ENCODE measurements at regions not wholly inside any gene's neighbourhood (a gene's known extent, or its start where the extent isn't known, plus 50 kb on each side); places are given as distances from the start of the nearest gene placed in this dataset.

DNA sequence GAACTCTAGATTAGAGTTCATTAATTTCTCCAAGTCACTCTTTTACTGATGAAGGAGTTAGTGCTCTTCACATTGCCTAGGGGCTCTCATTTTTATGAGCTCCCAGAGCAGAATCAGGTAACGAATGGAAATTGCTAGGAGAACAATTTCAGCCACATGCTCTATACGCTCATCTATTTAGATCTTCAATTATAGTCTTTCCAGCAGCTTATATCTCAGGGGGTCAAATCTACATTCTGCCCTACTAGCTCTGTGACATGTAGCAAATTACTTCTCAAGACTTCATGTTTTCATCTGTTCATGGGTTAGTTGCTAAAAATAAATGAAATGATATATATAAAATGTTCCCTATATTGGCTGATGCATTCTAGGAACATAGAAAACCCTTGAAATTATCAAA is 183.6 kb downstream of the PLPP3 start:
- Histone ChIP-seq H3K27me3 (ENCODE audit: low read depth, low read length) (no peaks in the 10 kb centered on the region), H3K27ac (ENCODE audit: low read length) (no peak overlapping the region), H2AFZ (ENCODE audit: low read depth, low read length) (no peak overlapping the region), H3K4me2 (ENCODE audit: low read length) (no peak overlapping the region), H3K9me3 (ENCODE audit: insufficient read depth, low read length) (no peaks in the 10 kb centered on the region), H3K4me3 (ENCODE audit: low read length) (no peak overlapping the region), H3K36me3 (replicated peaks; ENCODE audit: low read depth, low read length) (no peaks in the 10 kb centered on the region), H4K20me1 (ENCODE audit: insufficient read depth, low read length) (no peaks in the 10 kb centered on the region), H3K4me1 (ENCODE audit: low read length) (no peaks in the 10 kb centered on the region), H3K79me2 (ENCODE audit: low read length) (no peaks in the 10 kb centered on the region), H3K9ac (ENCODE audit: low read length) (no peak overlapping the region)
- TF ChIP-seq, protein P1, sequence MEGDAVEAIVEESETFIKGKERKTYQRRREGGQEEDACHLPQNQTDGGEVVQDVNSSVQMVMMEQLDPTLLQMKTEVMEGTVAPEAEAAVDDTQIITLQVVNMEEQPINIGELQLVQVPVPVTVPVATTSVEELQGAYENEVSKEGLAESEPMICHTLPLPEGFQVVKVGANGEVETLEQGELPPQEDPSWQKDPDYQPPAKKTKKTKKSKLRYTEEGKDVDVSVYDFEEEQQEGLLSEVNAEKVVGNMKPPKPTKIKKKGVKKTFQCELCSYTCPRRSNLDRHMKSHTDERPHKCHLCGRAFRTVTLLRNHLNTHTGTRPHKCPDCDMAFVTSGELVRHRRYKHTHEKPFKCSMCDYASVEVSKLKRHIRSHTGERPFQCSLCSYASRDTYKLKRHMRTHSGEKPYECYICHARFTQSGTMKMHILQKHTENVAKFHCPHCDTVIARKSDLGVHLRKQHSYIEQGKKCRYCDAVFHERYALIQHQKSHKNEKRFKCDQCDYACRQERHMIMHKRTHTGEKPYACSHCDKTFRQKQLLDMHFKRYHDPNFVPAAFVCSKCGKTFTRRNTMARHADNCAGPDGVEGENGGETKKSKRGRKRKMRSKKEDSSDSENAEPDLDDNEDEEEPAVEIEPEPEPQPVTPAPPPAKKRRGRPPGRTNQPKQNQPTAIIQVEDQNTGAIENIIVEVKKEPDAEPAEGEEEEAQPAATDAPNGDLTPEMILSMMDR (IDR thresholded peaks at IDR 0.05; ENCODE audit: low read depth, low read length) = no peak
- no peak for TF ChIP-seq EZH2phosphoT487 (IDR thresholded peaks at IDR 0.05; ENCODE audit: low read depth)

DNA sequence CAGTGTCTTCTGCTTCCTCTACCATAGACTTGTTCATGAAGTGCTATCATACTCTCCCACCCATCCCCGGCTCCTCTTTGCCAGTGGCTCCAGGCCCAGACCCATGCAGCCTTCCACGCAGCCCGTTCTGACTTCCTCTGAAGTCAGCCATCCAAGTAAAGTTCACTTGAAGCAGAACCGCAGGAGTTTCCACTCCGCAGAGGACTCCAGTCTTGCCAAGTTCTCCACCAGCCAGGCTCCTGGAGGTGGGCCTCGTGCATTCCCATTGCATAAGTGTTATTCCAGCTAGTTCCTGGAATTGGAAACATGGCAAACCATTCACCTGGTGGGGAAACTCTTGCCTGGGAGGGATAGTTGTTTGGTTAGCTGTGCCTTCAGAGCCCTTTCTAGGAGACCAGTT is 185.1 kb downstream of the PLPP3 start:
- TF ChIP-seq, protein P1 (IDR thresholded peaks at IDR 0.05; ENCODE audit: low read depth, low read length) = no peak
- no peak for TF ChIP-seq EZH2phosphoT487 (IDR thresholded peaks at IDR 0.05; ENCODE audit: low read depth)
- H3K4me3 ChIP-seq (ENCODE audit: low read length) = no peak overlapping the region
- H3K9me3 ChIP-seq (ENCODE audit: insufficient read depth, low read length) = no peaks in the 10 kb centered on the region
- H3K27me3 ChIP-seq (ENCODE audit: low read depth, low read length) = no peaks in the 10 kb centered on the region
- H3K27ac ChIP-seq (ENCODE audit: low read length) = no peak overlapping the region
- H2AFZ ChIP-seq (ENCODE audit: low read depth, low read length) = no peak overlapping the region
- H3K79me2 ChIP-seq (ENCODE audit: low read length) = no peaks in the 10 kb centered on the region
- no peaks in the 10 kb centered on the region for H3K4me1 ChIP-seq (ENCODE audit: low read length)
- H3K4me2 ChIP-seq (ENCODE audit: low read length) = no peak overlapping the region
- no peaks in the 10 kb centered on the region for H4K20me1 ChIP-seq (ENCODE audit: insufficient read depth, low read length)
- no peak overlapping the region for H3K9ac ChIP-seq (ENCODE audit: low read length)
- H3K36me3 ChIP-seq (replicated peaks; ENCODE audit: low read depth, low read length) = no peaks in the 10 kb centered on the region

DNA sequence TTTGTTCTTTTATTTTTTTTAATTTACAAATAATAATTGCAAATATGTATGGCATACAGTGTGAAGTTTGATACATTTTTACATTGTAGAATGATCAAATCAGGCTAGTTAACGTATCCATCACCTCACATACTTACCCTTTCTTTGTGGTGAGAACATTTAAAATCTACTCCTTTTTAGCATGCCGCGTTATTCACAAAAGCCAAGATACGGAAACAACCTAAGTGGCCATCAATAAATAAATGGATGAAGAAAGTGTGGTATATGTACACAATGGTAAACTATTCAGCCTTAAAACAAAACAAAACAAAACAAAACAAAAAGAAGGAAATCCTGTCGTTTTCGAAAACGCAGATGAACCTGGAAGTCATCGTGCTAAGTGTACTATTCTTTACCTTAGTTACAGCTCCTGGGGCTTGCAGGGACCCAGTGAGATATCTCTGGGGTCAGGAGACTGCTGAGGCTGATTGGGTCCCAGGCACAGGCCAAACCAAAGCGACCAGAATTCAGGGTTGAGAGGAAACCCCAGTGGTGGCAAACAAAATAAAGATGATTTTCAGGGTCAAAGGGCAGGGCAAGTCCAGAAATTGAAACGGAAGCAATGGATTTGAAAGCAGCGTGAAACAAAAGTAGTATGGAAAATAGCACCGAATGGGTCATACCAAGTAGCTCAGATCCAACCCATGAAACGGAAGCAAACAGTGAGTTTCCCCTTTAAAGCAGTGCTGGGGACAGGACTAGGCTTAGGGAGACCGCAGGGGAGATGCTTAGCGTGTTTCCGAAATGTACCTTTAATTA is 188.2 kb downstream of the PLPP3 start:
- Histone ChIP-seq H3K79me2 (ENCODE audit: low read length) (no peaks in the 10 kb centered on the region), H3K27me3 (ENCODE audit: low read depth, low read length) (no peaks in the 10 kb centered on the region), H3K4me3 (ENCODE audit: low read length) (no peak overlapping the region), H3K9ac (ENCODE audit: low read length) (no peak overlapping the region), H3K4me2 (ENCODE audit: low read length) (no peak overlapping the region), H3K27ac (ENCODE audit: low read length) (no peak overlapping the region), H3K9me3 (ENCODE audit: insufficient read depth, low read length) (no peaks in the 10 kb centered on the region), H2AFZ (ENCODE audit: low read depth, low read length) (no peak overlapping the region), H3K36me3 (replicated peaks; ENCODE audit: low read depth, low read length) (no peaks in the 10 kb centered on the region), H4K20me1 (ENCODE audit: insufficient read depth, low read length) (no peaks in the 10 kb centered on the region), H3K4me1 (ENCODE audit: low read length) (no peaks in the 10 kb centered on the region)
- TF ChIP-seq, protein P1 (IDR thresholded peaks at IDR 0.05; ENCODE audit: low read depth, low read length) = no peak
- TF ChIP-seq EZH2phosphoT487 (IDR thresholded peaks at IDR 0.05; ENCODE audit: low read depth) = no peak

DNA sequence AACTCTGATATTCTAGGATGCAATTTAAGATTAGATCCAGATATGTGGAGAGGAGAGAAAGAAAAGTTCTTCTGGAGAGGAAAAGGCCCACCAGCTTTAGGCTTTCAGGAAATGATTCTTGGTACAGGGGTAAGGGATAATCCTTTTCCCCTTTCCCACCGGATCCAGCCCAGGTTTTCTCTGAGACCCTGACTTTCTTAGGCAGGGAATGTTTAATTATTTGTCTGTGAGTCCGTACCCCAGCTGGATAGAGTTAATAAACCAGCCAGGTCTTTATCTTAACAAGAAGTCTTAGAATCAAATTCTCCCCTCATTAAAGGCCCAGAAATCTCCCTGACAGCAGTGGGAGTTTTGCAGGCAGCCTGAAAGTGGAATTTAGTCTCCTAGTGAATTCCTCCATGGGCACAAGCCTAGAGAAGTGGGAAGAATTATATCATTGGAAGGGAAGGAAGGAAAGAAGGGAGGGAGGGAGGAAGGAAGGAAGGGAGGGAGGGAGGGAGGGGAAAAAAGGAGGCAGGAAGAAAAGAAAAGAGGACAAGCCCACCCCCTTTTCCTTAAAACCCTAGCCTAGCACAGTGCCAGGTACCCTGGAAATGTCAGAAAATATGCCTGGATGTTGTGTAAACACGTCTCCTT is 189.0 kb downstream of the PLPP3 start:
- H3K9ac ChIP-seq (ENCODE audit: low read length) = no peak overlapping the region
- H3K4me2 ChIP-seq (ENCODE audit: low read length) = no peak overlapping the region
- H3K27ac ChIP-seq (ENCODE audit: low read length) = no peak overlapping the region
- no peaks in the 10 kb centered on the region for H3K4me1 ChIP-seq (ENCODE audit: low read length)
- no peak overlapping the region for H2AFZ ChIP-seq (ENCODE audit: low read depth, low read length)
- no peaks in the 10 kb centered on the region for H3K79me2 ChIP-seq (ENCODE audit: low read length)
- no peaks in the 10 kb centered on the region for H3K9me3 ChIP-seq (ENCODE audit: insufficient read depth, low read length)
- TF ChIP-seq, protein P1 (IDR thresholded peaks at IDR 0.05; ENCODE audit: low read depth, low read length) = no peak
- no peak for TF ChIP-seq EZH2phosphoT487 (IDR thresholded peaks at IDR 0.05; ENCODE audit: low read depth)
- H3K4me3 ChIP-seq (ENCODE audit: low read length) = no peak overlapping the region
- H4K20me1 ChIP-seq (ENCODE audit: insufficient read depth, low read length) = no peaks in the 10 kb centered on the region
- H3K36me3 ChIP-seq (replicated peaks; ENCODE audit: low read depth, low read length) = no peaks in the 10 kb centered on the region
- no peaks in the 10 kb centered on the region for H3K27me3 ChIP-seq (ENCODE audit: low read depth, low read length)

Measured in OCI-LY3 (cell line).